ENCODE measurements at regions not wholly inside any gene's neighbourhood (a gene's known extent, or its start where the extent isn't known, plus 50 kb on each side); places are given as distances from the start of the nearest gene placed in this dataset.

DNA sequence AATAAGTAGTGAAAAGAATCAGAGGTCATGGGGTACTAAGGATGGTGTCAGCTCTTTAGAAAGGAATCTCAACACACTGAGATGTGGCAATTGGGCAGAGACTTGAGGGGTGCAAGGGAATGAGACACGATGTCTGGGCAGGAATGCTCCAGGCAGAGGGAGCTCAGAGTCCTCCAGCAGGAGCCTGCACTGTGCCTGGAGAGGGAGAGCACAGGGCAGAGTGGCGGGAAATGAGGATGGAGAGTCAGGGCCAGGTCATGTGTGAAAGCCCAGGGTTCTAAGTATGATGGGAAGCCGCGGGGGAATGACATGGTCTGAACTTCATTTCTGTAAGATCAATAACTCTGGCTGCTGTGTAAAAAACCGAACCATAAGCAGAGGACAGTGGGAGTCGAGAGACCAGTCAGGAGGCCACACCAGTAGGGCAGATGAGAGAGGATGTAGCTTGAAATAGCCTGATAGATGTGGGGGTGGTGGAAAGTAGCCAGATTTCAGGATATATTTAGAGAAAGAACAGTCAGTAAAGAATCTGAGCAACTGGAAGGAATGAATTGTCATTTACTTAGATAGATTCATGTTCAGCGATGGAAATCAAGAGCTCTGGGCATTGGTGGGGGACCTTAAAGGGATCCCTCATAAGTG, 133.4 kb upstream of the DTNBP1 start:
- DNase-seq = no peak

DNA sequence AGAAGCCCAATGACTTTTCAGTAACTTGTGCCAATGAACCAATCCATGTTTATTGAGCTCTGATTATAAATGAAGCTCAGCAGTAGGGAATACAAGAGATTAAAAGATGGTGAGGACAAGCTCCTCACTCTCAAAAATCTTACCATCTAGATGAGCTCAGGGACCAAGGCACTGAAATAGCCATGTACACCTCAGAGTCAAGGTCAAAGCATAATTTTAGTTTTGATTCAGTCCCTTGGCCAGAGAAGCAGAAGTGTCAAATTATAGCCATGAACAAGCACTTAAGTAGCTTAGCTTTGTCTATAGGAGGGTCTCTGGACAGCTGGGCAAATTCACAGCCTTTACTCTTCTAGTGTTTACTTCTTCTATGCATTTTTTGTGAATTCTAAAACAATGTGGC, 131.0 kb upstream of the DTNBP1 start:
- no peak for DNase-seq

DNA sequence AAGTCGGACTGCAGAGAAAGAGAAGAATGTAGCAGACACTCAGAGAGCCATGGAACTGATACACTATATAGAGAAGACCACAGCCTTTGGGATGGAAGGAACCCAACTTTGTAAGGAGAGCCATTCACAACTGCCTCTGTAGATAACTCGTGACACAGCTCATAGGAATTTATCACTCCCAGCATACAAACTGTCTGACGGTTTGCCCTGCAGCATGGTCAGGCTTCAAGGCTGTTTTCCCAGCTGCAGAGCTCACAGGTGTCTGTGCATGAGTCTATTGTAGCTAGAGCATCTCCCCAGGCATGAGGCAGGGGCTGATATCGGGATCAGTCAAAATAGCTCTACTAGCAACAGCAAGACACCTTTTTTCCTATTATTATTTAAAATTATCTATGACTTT, 130.5 kb upstream of the DTNBP1 start:
- peak; percentile 20 for DNase-seq

DNA sequence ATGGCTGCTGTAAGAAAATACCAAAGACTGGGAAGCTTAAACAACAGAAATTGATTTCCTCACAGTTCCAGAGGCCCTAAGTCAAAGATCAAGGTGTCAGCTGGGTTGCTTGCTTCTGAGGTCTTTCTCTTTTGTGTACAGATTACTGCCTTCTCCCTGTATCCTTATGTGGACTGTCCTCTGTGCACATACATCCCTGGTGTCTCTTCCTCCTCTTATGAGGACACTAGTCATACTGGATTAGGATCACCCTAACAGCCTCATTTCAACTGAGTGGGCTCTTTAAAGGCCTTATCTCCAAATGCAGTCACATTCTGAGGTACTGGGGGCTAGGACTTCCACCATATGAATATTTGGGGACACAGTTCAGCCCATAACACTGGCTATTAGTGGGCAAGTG, 130.0 kb upstream of the DTNBP1 start:
- no peak for DNase-seq

DNA sequence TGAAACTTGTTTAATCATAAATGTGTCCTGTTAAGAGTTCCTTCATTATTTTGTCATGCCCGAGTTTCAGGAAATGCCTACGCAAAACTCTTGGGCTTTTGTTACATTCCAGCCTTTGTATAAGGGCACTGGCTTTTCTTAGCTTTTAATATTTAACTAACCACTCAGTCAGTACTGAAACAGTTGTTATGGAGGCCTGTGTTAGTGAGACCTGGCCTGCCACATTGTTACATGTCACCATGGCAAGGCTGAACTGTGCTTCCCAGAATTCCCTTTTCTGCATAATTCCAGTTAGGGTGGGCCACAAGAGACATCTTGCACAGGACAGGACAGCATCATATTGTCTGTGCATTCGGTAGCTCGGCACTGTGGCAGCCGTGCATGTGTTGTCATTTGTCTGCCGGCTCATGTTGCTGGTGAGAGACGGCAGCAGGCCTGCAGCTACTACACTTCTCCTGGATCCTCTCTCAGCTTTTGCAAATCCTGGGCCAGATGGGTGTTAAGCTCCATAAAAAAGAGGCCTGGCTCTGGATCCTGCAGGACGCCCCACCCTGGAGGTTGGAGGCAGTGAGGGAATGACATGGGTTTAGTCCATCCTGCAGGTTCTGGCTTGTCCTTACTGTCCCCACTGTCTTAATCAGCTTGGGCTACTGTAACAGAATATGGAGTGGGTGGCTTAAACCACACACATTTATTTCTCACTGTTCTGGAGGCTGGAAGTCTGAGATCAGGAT, 128.8 kb upstream of the DTNBP1 start:
- DNase-seq = peak; percentile 62

DNA sequence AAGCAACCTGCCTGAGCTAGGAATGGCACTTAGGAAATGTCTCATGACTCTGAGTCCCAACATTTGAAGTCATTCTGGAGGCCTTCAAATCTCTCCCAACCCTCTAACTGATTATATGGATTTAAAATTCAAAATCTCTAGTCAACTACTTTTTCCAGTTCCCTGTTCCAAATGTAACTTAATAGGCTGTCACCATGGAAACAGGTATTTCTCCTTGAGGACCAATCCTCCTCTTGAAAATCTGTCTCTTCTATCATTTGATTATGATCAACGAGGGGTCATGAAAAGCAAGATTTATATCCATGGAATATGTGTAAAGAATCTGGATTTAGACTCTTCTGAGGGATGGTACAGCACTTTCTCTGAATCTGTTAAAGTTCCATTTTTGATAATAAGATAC, 127.3 kb upstream of the DTNBP1 start:
- no peak for DNase-seq

DNA sequence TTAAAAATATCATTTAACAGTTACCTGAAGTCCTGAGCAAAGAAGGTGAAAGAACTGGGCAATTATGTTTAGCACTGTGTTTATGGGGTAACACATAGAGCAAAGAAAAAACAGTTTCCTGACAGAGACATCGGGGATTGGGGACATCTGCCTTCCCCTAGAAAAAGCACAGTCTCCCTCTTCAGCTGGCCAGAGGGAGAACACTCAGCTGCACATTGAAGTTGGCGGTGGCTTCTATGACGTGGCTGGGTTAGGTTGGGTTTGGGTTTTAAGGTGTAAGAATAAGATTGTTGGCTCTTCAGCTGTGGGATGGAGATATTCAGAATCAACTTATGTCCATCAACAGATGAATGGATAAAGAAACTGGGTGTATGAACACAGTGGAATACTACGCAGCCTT, 124.0 kb upstream of the DTNBP1 start:
- DNase-seq = no peak

DNA sequence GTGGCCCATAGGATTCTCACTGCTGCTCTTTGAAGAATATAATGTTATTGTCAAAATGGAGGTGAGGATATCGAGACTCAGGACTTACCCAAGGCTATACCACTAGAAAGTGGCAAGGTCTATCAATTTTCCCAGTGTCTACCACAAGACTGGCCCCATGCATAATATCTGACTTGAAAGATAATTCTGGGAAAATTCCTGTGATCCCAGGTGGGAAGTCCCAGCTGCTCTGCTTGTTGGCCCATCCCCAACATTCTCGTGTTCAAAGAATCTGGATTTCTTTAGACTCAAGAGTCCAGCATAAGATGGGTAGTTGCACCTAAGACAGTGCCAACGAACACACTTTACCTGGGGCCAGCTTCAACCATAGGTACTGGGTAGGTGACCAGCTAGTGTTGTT, 120.7 kb upstream of the DTNBP1 start:
- no peak for DNase-seq

DNA sequence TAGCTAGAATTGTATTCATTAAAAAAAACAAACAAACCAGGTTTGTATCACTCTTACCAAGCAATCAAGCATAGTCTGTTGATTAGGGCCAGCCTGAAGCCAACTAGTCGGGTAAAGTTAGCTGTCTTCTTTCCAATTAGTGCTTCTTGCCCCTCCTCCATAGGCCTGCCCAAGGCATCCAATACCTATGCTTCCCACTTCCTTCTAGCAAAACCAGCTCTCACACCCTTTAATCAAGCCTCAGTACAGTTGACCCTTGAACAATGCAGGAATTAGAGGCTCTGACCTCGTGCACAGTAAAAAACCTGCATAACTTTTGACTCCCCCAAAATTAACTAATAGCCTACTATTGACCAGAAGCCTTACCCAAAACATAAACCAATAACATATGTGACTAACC, 119.1 kb upstream of the DTNBP1 start:
- DNase-seq = no peak

DNA sequence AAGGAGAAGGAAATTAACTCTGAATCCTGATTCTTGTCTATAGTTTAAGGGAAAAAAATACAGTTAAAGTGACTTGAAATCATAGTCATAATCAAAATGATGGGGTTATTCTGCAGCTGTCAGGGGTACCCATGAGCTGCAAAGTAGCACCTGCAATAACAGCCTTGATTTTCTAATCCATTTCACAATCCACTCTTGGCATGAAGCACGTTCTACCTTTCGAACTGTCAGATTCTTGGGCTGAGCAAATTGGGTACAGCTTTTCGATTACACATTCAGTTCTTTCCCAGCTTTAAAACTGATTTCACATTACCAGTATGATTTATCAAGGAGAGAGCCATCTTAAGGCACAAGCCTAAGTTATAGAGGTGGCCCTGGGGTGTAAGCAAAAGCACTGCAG, 118.5 kb upstream of the DTNBP1 start:
- no peak for DNase-seq

DNA sequence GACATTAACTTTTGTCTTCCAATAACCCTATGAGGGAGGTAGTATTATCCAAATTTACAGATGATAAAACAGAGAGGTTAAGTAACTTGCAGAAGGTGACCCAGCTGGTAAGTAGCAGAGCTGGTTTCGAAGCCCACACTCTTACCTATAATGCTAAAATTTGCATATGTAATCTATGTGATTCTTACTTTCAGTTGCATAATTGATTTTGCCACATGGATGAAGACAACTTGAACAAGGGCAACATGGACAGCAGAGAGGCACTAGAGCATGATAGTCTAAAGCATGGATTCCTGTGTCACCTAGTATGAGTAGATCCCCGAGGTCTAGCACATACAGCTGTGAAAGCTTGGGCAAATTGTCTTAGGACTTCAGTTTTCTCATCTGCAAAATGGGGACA, 117.6 kb upstream of the DTNBP1 start:
- DNase-seq = no peak

DNA sequence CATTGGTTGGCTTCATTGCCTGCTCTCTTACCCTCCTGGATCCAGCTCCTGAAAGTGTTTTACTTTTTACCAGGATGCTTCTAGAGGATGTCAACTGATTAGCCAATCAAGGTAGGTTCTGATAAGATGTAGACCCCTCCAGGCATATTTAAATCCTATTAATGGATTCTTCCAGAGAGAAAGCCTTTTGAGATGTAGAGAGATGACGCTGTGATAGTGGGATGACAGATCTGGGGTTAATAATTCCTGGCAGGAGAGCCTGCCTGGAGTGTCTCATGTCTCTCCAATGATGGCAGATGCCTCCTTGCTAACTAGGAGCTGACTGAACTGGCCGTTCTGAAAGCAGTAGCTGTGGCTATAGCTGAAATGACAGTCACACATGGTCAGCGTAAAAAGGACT, 116.9 kb upstream of the DTNBP1 start:
- no peak for DNase-seq

DNA sequence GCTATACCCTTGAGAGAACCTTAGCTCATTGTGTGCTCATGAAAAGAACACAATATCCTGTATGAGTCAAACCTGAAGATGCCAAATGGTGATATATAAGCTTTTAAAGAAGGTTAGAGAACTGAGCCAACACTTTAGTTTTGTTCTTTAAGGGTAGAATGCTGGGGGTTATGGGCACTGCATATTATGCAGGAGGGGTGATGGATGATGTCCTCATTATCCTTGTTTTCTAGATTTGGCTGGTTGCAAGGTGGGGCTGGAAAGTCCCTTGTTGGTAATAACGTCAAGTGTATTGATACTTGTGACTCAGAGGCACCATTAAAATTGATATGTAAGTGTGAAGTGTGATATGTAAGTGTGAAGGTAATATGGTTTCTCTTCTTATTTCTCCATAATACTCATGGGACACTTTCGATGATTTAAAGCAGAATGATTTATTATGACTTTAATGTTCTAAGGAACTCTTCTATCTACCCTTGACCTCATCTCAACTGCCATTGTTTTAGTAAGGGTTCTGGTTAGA, 113.7 kb upstream of the DTNBP1 start:
- no peak for DNase-seq

DNA sequence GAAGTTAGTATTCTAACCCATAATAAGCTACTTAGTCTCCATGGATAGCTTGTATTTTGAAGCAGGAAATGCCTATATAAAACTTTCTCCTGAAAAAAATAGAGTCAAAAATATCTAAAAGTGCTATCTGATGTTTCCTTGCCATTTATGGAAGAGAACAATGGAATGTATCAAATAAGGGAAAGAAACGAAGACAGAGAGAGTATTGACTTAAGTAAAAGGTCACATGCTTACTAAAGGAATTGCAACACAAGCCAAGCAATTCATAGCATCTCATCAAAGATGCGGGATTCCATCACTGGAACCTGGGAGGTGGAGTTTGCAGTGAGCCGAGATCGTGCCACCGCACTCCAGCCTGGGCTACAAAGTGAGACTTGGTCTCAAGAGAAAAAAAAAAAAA, 112.9 kb upstream of the DTNBP1 start:
- DNase-seq = no peak

DNA sequence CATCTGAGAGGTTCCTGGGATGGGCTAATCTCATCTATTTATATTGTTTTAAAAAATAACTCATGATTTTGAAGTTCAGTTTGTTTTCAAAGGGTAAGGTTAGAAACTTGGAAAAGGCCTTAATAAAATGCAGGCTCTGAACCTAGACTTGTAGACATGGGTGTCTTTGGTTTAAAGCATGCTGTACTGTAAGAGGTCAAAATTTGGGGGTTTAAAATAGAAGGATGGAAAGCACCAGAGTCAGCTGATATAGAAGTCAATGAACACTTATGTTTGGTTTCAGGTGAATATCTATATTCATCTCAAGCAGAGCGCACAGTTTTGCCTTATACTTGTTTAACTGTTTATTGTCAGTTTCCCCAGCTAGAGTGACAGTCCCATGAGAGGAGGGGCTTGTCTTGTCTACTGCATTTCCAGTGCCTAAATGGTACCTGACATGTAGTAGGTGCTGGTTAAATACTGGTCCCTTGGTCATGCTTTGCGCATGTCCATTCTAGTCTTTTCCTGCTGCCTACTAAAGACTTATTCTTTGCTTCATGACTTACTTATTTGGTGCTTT, 112.3 kb upstream of the DTNBP1 start:
- DNase-seq = no peak

DNA sequence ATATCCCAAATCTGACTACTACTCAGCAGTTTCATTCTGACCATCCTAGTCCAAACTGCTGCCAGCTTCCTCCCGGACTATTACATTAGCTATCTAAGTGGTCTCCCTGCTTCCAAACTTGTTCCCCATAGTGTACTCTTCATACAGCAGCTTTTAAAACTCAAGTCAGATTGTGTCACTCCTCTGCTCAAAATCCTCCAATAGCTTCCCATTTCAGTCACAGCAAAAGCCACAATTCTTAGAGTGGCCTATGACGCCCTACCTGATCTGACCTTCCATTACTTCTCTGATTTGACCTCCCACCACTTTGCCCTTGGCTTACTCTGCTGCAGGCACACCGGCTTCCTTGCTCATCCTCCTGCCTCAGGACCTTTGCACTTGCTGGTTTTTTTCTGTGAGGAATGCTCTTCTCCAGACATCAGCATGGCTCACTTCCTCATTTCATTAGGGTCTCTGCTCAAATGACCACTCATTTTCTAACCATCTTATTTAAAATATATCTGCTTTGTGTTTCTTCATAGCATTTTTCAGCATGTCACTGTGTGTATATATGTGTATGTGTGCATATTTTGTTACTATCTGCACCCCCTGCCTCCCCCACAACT, 111.1 kb upstream of the DTNBP1 start:
- no peak for DNase-seq

DNA sequence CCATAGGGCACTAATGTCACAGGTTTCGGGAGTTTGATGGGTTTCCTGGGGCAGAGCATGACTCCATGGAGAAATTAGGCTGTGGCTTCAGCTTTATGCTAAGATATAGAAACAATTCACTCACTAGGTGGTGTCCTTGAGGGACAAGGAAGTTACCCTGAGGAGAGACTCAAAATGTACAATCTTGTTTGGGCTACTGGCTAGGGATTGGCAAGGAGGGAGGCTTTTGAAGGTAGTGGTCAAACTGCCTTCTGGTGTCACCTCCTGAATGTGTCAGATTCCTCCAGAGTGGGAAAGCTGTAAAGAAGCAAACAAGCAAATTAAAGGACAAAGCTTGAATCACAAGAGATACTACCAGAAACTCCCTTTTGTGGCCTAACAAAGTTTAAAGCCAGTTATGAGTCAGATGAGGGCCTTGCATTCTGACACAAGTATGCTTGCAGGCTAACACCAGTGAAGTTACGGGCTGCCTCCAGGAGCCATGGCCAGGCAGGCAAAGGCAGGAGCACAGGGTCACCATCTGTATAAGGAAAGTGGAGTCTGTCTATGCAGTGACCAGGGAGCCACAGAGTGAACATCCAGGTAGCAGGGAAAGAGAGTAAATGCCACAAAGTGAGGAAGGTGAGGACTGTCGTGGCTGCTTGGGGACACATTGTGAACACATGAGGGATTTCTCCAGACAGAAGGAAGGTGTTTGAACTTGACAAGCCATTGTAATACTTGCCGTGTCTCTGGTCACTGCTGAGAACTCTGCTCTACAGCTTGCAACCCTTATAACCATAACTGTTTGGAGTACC, 107.7 kb upstream of the DTNBP1 start:
- DNase-seq = no peak

DNA sequence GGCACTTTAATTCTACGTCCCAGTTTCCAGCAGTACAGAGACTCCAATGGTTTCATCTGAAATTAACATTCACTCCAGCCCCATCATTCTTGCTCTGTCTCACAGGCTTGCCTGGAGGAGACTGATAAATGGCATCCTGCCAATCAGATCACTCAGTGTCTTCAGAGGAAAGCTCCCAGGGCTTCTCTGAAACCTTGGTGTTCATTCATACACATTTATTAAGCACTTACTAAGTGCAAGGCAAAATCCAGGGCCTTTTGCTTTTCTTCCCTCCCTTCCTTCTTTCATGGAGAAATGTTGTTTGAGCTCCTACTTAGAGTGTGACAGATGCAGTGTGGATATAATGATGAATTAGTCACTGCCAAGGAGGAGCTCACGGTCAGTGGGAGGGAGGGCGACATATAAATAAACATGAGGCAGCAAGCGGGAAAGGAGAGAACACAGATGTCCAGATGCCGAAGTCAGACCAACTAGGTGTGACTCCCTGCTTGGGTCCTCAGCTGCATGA, 106.7 kb upstream of the DTNBP1 start:
- DNase-seq = no peak

DNA sequence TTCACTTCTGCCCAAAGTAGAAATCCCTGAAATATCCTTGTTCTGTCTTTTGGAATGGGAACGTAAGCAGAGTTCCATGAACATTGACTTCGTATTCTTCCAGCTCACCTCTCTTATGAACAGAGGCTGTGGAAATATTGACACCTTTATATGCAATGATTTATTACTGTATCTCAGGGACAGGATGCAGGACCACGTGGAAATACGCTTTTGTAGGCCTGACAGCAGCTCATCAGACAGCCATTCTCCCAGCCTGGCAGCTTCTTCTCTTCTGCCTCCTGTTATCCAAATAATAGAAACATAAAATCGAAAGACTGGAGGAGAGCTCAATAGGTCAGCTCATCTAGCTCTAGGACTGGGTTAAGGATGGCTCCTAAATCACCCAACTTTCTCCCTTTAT, 106.2 kb upstream of the DTNBP1 start:
- DNase-seq = no peak

DNA sequence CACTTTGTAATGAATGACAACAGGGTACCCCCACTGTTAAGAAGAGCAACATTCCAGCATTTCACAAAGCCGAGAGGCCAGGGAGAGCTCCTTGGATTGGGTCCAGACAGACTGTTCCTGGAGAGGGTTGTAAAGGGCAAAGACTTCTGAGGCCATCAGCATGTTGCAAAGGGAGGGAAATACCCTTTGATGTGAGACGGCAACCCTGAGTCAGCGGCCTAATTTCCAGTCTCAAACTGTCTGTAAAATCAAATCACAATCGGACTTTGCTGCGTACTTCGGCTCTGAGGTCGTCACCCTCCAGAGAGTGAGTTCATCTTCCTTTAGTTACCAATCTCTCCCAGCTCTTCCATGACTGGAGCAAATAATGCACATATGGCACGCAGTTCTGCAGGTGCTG, 101.0 kb upstream of the DTNBP1 start:
- DNase-seq = peak; percentile 20

DNA sequence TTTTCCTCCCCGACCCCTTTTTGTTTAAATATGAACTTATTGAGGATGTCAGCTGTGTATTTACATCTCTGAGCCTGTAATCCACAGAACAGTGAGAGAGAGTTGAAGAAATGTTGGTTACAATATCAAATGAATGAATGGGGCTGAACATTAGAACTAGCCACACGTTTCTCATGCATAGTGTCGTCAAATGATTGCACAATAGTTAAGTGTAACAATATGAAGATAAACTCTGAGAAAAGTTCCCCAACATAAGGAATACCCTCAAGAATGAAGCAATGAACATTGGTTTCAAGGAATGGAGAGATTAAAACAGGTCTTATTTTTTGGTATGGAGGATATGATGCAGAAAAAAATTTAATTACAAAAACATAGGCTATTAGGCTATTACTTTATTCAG, 100.5 kb upstream of the DTNBP1 start:
- DNase-seq = no peak

DNA sequence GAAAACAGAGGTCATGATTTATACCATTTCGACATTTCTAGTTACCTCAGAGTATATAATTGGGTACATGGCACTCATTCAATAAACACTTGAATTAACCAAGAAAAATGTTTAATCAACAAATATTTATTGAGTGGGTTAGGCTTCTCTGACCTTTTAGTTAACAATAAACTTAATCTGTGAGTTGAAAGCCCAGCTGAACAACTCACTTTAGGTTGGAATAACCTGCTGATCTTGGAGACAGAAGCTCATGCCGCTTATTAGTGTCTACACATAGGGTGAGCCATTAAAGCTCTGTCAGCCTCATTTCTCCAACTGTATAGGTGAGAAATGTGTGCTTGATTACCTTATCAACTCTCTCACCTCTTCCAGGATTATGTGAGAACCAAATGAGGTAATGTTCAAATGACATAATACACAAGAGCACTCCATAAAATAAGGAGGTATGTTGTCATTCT, 98.2 kb upstream of the DTNBP1 start:
- no peak for DNase-seq
